Fibroblast of the conjunctiva (primary cell): ENCODE measurements at regions not wholly inside any gene's neighbourhood (a gene's known extent, or its start where the extent isn't known, plus 50 kb on each side); places are given as distances from the start of the nearest gene placed in this dataset.

Source experiments
- DNase-seq: peaks from one replicate; pipeline ENCODE4 v3.0.0-alpha.2; 2010; ENCODE audit warnings: low read depth

- no peak for DNase-seq
Observed at GRCh38 chr1:192238421-192238820, 78.4 kb upstream of the RGS21 start.

DNA sequence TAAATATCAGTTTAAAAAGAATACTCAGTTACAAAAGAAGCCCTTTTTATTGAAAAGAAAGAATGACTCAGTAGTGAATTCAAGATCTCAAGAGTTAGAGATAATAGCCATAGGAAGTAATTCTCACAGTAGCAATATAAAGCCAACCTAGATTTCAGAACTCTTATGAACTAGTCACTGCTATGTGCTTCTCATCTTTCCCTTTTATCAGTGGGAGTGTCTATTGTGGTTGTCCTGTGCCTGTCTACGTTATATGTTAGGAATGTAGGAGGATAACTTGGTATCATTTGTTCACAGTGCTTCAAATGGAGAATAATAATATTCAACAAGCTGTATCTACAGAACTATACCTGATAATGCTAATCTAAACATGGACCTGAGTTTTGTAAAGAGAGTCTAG is 73.1 kb upstream of the RGS21 start:
- DNase-seq: no peak

DNA sequence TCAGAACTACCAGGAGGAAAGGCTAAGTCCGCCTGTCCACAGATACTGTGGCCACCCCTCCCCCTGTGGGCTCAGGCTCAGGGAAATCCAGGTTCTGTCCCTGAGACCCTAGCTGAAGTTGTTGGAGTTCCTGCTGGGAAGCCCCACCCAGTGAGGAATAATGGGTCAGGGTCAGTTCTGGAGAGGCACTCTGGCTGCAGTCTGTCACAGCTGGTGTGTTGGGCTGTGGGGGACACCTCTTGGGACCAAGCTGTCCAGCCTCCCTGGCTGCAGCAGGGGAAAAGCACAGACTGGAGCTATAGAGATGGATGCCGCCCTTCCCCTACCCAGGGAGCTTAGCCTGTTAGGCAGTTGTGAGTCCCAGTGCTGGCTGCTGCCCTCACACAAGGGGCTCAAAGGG is 65.1 kb upstream of the RGS21 start:
- DNase-seq: no peak

DNA sequence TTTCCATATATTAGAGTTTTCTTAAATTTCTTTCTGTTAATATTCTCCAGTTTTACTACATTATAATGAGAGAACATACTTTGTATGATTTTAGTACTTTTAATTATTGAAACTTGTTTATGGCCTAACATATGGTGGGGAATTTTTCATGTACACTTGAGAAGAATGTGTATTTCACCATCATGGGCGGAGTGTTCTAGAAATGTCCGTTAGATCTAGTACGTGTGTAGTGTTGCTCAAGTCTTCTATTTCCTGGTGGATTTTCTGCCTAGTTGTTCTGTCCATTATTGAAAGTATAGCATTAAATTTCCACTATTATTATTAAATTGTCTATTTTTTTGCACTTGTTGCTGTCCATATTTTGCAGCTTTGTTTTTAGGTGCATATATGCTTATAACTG is 64.0 kb upstream of the RGS21 start:
- no peak for DNase-seq

- no peak for DNase-seq
Observed at GRCh38 chr1:192256674-192257334, 60.0 kb upstream of the RGS21 start.

DNA sequence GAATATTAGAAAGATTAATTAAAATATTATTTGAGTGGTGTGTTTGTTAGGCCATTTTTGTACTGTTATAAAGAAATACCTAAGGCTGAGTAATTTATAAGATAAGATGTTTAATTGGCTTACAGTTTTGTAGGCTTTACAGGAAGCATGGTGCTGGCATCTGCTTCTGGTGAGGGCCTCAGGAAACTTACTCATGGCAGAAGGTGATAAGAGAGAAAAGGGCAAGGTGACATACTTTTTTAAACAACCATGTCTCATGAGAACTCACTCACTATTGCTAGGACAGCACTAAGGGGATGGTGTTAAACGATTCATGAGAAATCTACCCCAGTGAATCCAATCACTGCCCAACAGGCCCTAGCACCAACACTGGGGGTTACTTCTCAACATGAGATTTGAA is 56.7 kb upstream of the RGS21 start:
- no peak for DNase-seq

- no peak for DNase-seq
Observed at GRCh38 chr1:192261476-192261875, 55.3 kb upstream of the RGS21 start.

DNA sequence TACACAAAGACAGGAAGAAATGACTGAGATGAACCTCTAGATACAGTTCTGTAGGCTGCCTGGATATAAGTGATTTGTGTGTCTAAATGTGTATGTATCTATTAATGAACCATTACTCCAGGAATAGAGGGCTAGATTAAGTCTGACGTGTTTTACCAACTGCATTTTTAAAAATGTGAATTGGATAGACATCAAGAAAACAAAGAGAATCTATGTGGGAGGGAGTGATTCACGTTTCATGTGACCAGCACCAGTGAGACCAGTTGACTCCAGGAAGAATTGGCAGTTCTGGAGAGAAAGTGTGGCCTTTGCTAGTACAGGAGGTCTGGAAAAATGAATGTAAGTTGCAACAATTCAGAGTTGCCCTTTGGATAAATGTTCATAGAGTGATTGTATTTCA is 53.4 kb upstream of the RGS21 start:
- peak; percentile 32 for DNase-seq

GRCh38 chr1:192265516-192266173 is 51.1 kb upstream of the RGS21 start:
- DNase-seq: no peak

- DNase-seq: no peak
Observed at GRCh38 chr1:192266645-192267044, 50.1 kb upstream of the RGS21 start.
